ENCODE measurements at regions not wholly inside any gene's neighbourhood (a gene's known extent, or its start where the extent isn't known, plus 50 kb on each side); places are given as distances from the start of the nearest gene placed in this dataset.

- no peak overlapping the region for H3K9ac ChIP-seq (ENCODE audit: low read length)
- H3K79me2 ChIP-seq (ENCODE audit: control insufficient read depth, insufficient read depth, low read length): no peaks in the 10 kb centered on the region
- Mint-ChIP-seq H3K27me3 (no peaks in the 10 kb centered on the region), H3K4me1 (no peaks in the 10 kb centered on the region), H3K27ac (no peak overlapping the region), H3K9me3 (ENCODE audit: insufficient read depth) (no peaks in the 10 kb centered on the region), H3K4me3 (no peak overlapping the region)
- no peaks in the 10 kb centered on the region for H3K4me1 ChIP-seq (ENCODE audit: control insufficient read depth in 2 of 2, insufficient read depth in 2 of 2, low read length in 2 of 2)
- H2AFZ ChIP-seq (ENCODE audit: insufficient read depth, low read depth, low read length, poor library complexity, severe bottlenecking): no peak overlapping the region
- no peak overlapping the region for H3K27ac ChIP-seq (ENCODE audit: low read length in 2 of 2)
- no peak overlapping the region for H3K4me3 ChIP-seq (ENCODE audit: control extremely low read depth in 1 of 5, extremely low read depth in 1 of 5, insufficient read depth in 1 of 5, low read depth in 2 of 5, low read length in 4 of 5)
- intact Hi-C loops (cut with micrococcal nuclease): no loop called here
- no peak for TF ChIP-seq CTCF (IDR thresholded peaks at IDR 0.05)
- TF ChIP-seq EZH2 (IDR thresholded peaks at IDR 0.05; ENCODE audit: borderline replicate concordance, insufficient read depth, low read depth, low read length, poor library complexity, severe bottlenecking): no peak
- ChIA-PET CTCF (no interaction called here), POLR2A (no interaction called here)
- H3K27me3 ChIP-seq (replicated peaks in 1 of 4; ENCODE audit: control extremely low read depth in 1 of 4, control insufficient read depth in 3 of 4, insufficient read depth in 4 of 4, low read length in 3 of 4): no peaks in the 10 kb centered on the region
- ATAC-seq (ENCODE audit: low read depth): no peak
- no peaks in the 10 kb centered on the region for H4K20me1 ChIP-seq (ENCODE audit: control insufficient read depth, insufficient read depth, low read length, poor library complexity, severe bottlenecking)
- H3K9me3 ChIP-seq (ENCODE audit: control extremely low read depth in 1 of 3, control insufficient read depth in 2 of 3, insufficient read depth in 1 of 3, low read length in 2 of 3): peaks cover 0 to 4% (median 0%) of the 10 kb centered on the region in 3 donors
- no peak for DNase-seq
- H3K36me3 ChIP-seq (replicated peaks in 1 of 2; ENCODE audit: control extremely low read depth in 1 of 2, control insufficient read depth in 1 of 2, extremely low read depth in 1 of 2, insufficient read depth in 2 of 2, low read length in 1 of 2): no peaks in the 10 kb centered on the region
- no peak overlapping the region for H3K4me2 ChIP-seq (replicated peaks; ENCODE audit: low read depth, low read length, poor library complexity, severe bottlenecking)
- WGBS (ENCODE audit: insufficient coverage): 60% methylated on average over 1 of the region's 2 CpGs
Observed at GRCh38 chr4:65217179-65217578, 453.1 kb downstream of the EPHA5 start.

- Mint-ChIP-seq H3K9me3 (ENCODE audit: insufficient read depth) (no peaks in the 10 kb centered on the region), H3K4me1 (no peaks in the 10 kb centered on the region), H3K4me3 (no peak overlapping the region), H3K27me3 (no peaks in the 10 kb centered on the region), H3K27ac (no peak overlapping the region)
- Histone ChIP-seq H3K9ac (ENCODE audit: low read length) (no peak overlapping the region), H3K4me3 (ENCODE audit: control extremely low read depth in 1 of 5, extremely low read depth in 1 of 5, insufficient read depth in 1 of 5, low read depth in 2 of 5, low read length in 4 of 5) (no peak overlapping the region), H3K4me1 (ENCODE audit: control insufficient read depth in 2 of 2, insufficient read depth in 2 of 2, low read length in 2 of 2) (no peaks in the 10 kb centered on the region), H4K20me1 (ENCODE audit: control insufficient read depth, insufficient read depth, low read length, poor library complexity, severe bottlenecking) (no peaks in the 10 kb centered on the region), H3K27me3 (replicated peaks in 1 of 4; ENCODE audit: control extremely low read depth in 1 of 4, control insufficient read depth in 3 of 4, insufficient read depth in 4 of 4, low read length in 3 of 4) (no peaks in the 10 kb centered on the region), H2AFZ (ENCODE audit: insufficient read depth, low read depth, low read length, poor library complexity, severe bottlenecking) (no peak overlapping the region), H3K4me2 (replicated peaks; ENCODE audit: low read depth, low read length, poor library complexity, severe bottlenecking) (no peak overlapping the region), H3K79me2 (ENCODE audit: control insufficient read depth, insufficient read depth, low read length) (no peaks in the 10 kb centered on the region), H3K36me3 (replicated peaks in 1 of 2; ENCODE audit: control extremely low read depth in 1 of 2, control insufficient read depth in 1 of 2, extremely low read depth in 1 of 2, insufficient read depth in 2 of 2, low read length in 1 of 2) (no peaks in the 10 kb centered on the region), H3K27ac (ENCODE audit: low read length in 2 of 2) (no peak overlapping the region), H3K9me3 (ENCODE audit: control extremely low read depth in 1 of 3, control insufficient read depth in 2 of 3, insufficient read depth in 1 of 3, low read length in 2 of 3) (no peaks in the 10 kb centered on the region)
- ChIA-PET POLR2A (no interaction called here), CTCF (no interaction called here)
- no peak for DNase-seq
- intact Hi-C loops (cut with micrococcal nuclease): no loop called here
- ATAC-seq (ENCODE audit: low read depth): no peak
- TF ChIP-seq EZH2 (IDR thresholded peaks at IDR 0.05; ENCODE audit: borderline replicate concordance, insufficient read depth, low read depth, low read length, poor library complexity, severe bottlenecking): no peak
- TF ChIP-seq CTCF (IDR thresholded peaks at IDR 0.05): no peak
Observed at GRCh38 chr4:65202853-65203236, 467.4 kb downstream of the EPHA5 start.

Measured in B cell (primary cell).